RCC 7860 (cell line): ENCODE measurements at regions not wholly inside any gene's neighbourhood (a gene's known extent, or its start where the extent isn't known, plus 50 kb on each side); places are given as distances from the start of the nearest gene placed in this dataset.
"Not testable (repeated sequence)": the region's sequence is repeated elsewhere in the genome, so short reads cannot be mapped to it uniquely, and the experiment has no call there.

ENCODE experiments used
- DNase-seq: peaks from one replicate; pipeline ENCODE4 v3.0.0-alpha.2; 2015; ENCODE audit warnings: low spot score
- FAIRE-seq: peaks from 2 replicates; lab custom pipeline; 2012; peaks lifted over from hg19 to GRCh38; lab: Jason Lieb, UNC

GRCh38 chr4:12140864-12141263 is 712.2 kb upstream of the HS3ST1 start:
- no peak for DNase-seq
- no peak for FAIRE-seq

GRCh38 chr4:12139296-12139695 is 710.6 kb upstream of the HS3ST1 start:
- no peak for FAIRE-seq
- DNase-seq = no peak

GRCh38 chr4:12138488-12138887 is 709.8 kb upstream of the HS3ST1 start:
- FAIRE-seq (no peak), DNase-seq (no peak)

GRCh38 chr4:12137575-12137974 is 708.9 kb upstream of the HS3ST1 start:
- FAIRE-seq (no peak), DNase-seq (no peak)

GRCh38 chr4:12126474-12126873 is 697.8 kb upstream of the HS3ST1 start:
- no peak for DNase-seq

GRCh38 chr4:12124138-12124537 is 695.4 kb upstream of the HS3ST1 start:
- DNase-seq (no peak), FAIRE-seq (no peak)

More at GRCh38 chr4:12126474-12126873, 697.8 kb upstream of the HS3ST1 start:
- no peak for FAIRE-seq

- no peak for FAIRE-seq
- DNase-seq = no peak
These were observed 695.0 kb upstream of the HS3ST1 start for GRCh38 chr4:12123707-12124106.

GRCh38 chr4:12122316-12122715 is 693.6 kb upstream of the HS3ST1 start:
- DNase-seq (no peak), FAIRE-seq (no peak)

- FAIRE-seq = no peak
- DNase-seq = no peak
These were observed 692.3 kb upstream of the HS3ST1 start for GRCh38 chr4:12120968-12121367.

GRCh38 chr4:12118651-12119213 is 690.0 kb upstream of the HS3ST1 start:
- FAIRE-seq (no peak), DNase-seq (no peak)

GRCh38 chr4:12116009-12116552 is 687.4 kb upstream of the HS3ST1 start:
- FAIRE-seq = no peak

GRCh38 chr4:12110627-12111026 is 681.9 kb upstream of the HS3ST1 start:
- FAIRE-seq = no peak
- no peak for DNase-seq

More at GRCh38 chr4:12116009-12116552, 687.4 kb upstream of the HS3ST1 start:
- DNase-seq = no peak

- not testable (repeated sequence) for FAIRE-seq
These were observed 680.4 kb upstream of the HS3ST1 start for GRCh38 chr4:12109056-12109455.

GRCh38 chr4:12105519-12105918 is 676.8 kb upstream of the HS3ST1 start:
- no peak for FAIRE-seq

More at GRCh38 chr4:12109056-12109455, 680.4 kb upstream of the HS3ST1 start:
- not testable (repeated sequence) for DNase-seq

GRCh38 chr4:12089920-12090319 is 661.2 kb upstream of the HS3ST1 start:
- not testable (repeated sequence) for FAIRE-seq, DNase-seq

More at GRCh38 chr4:12105519-12105918, 676.8 kb upstream of the HS3ST1 start:
- DNase-seq = no peak

GRCh38 chr4:12084690-12085089 is 656.0 kb upstream of the HS3ST1 start:
- FAIRE-seq = no peak
- no peak for DNase-seq

GRCh38 chr4:12071316-12071715 is 642.6 kb upstream of the HS3ST1 start:
- DNase-seq (no peak), FAIRE-seq (no peak)

- DNase-seq = no peak
- FAIRE-seq = no peak
These were observed 625.3 kb upstream of the HS3ST1 start for GRCh38 chr4:12053966-12054365.

GRCh38 chr4:12053556-12053955 is 624.9 kb upstream of the HS3ST1 start:
- DNase-seq = no peak
- FAIRE-seq = no peak

- no peak for FAIRE-seq
- no peak for DNase-seq
These were observed 621.7 kb upstream of the HS3ST1 start for GRCh38 chr4:12050357-12050756.

GRCh38 chr4:12042818-12043217 is 614.1 kb upstream of the HS3ST1 start:
- DNase-seq = no peak
- FAIRE-seq = no peak

GRCh38 chr4:12041828-12042227 is 613.1 kb upstream of the HS3ST1 start:
- no peak for FAIRE-seq

GRCh38 chr4:12036450-12036849 is 607.8 kb upstream of the HS3ST1 start:
- FAIRE-seq = no peak
- no peak for DNase-seq

More at GRCh38 chr4:12041828-12042227, 613.1 kb upstream of the HS3ST1 start:
- DNase-seq = no peak
